H9 (cell line): ENCODE measurements at regions not wholly inside any gene's neighbourhood (a gene's known extent, or its start where the extent isn't known, plus 50 kb on each side); places are given as distances from the start of the nearest gene placed in this dataset.

Experiments
- DNase-seq: peaks from one replicate; pipeline ENCODE4 v3.0.0-alpha.2; 2017
- H2AFZ ChIP-seq: one replicate; pipeline ENCODE4 v1.6.1; 2013; ENCODE audit warnings: mild to moderate bottlenecking, low read length, control low read depth, moderate library complexity
- H2AK5ac ChIP-seq: 2 replicates; pipeline ENCODE4 v1.6.1; 2013; ENCODE audit warnings: low read length, control low read depth, mixed read lengths; ENCODE audit not compliant: insufficient read length
- H2BK120ac ChIP-seq: one replicate; pipeline ENCODE4 v1.6.1; 2013; ENCODE audit warnings: low read depth, mild to moderate bottlenecking, low read length, control low read depth, inconsistent platforms; ENCODE audit not compliant: poor library complexity, severe bottlenecking
- H2BK12ac ChIP-seq: 2 replicates; pipeline ENCODE4 v1.6.1; 2013; ENCODE audit warnings: low read length, control low read depth, mixed read lengths, low read depth; ENCODE audit not compliant: insufficient read length
- H2BK15ac ChIP-seq: 2 replicates; pipeline ENCODE4 v1.6.1; 2013; ENCODE audit warnings: low read depth, low read length, control low read depth
- H2BK20ac ChIP-seq: one replicate; pipeline ENCODE4 v1.6.1; 2013; ENCODE audit warnings: low read depth, mild to moderate bottlenecking, low read length, control low read depth, inconsistent platforms; ENCODE audit not compliant: poor library complexity, severe bottlenecking
- H2BK5ac ChIP-seq: 2 replicates; pipeline ENCODE4 v1.6.1; 2013; ENCODE audit warnings: low read length, control low read depth, mixed read lengths; ENCODE audit not compliant: insufficient read length
- H3K14ac ChIP-seq: 2 replicates; pipeline ENCODE4 v1.6.1; 2013; ENCODE audit warnings: low read length, control low read depth; ENCODE audit not compliant: insufficient read depth
- H3K18ac ChIP-seq: 2 replicates; pipeline ENCODE4 v1.6.1; 2013; ENCODE audit warnings: low read depth, mild to moderate bottlenecking, mixed read lengths, low read length, control low read depth; ENCODE audit not compliant: insufficient read length
- H3K23ac ChIP-seq: 2 replicates; pipeline ENCODE4 v1.6.1; 2013; ENCODE audit warnings: low read length, control low read depth, mixed read lengths, low read depth; ENCODE audit not compliant: insufficient read length
- H3K23me2 ChIP-seq: 2 replicates; pipeline ENCODE4 v1.6.1; 2013; ENCODE audit warnings: low read depth, mild to moderate bottlenecking, mixed read lengths, low read length, control low read depth; ENCODE audit not compliant: insufficient read length, poor library complexity, severe bottlenecking
- H3K27ac ChIP-seq: 2 replicates; pipeline ENCODE4 v1.5.1; 2013; ENCODE audit warnings: low read length, control low read depth, mixed read lengths, low read depth; ENCODE audit not compliant: insufficient read length
- H3K27me3 ChIP-seq: 2 replicates; pipeline ENCODE4 v1.6.1; 2013; ENCODE audit warnings: low read length, control low read depth, inconsistent platforms; ENCODE audit not compliant: insufficient read depth
- H3K4ac ChIP-seq: 2 replicates; pipeline ENCODE4 v1.6.1; 2013; ENCODE audit warnings: low read depth, mild to moderate bottlenecking, control low read depth, inconsistent platforms, low read length, moderate library complexity
- H3K4me1 ChIP-seq: 2 replicates; pipeline ENCODE4 v1.6.1; 2013; ENCODE audit warnings: low read length, control low read depth, inconsistent platforms; ENCODE audit not compliant: insufficient read depth
- H3K4me2 ChIP-seq: 2 replicates; pipeline ENCODE4 v1.6.1; 2013; ENCODE audit warnings: low read length, control low read depth, mixed read lengths; ENCODE audit not compliant: insufficient read length, insufficient read depth
- H3K56ac ChIP-seq: 2 replicates; pipeline ENCODE4 v1.6.1; 2013; ENCODE audit warnings: low read depth, mild to moderate bottlenecking, mixed read lengths, low read length, control low read depth; ENCODE audit not compliant: insufficient read length
- H3K79me1 ChIP-seq: 2 replicates; pipeline ENCODE4 v1.6.1; 2013; ENCODE audit warnings: low read depth, mild to moderate bottlenecking, moderate library complexity, low read length, control low read depth, inconsistent platforms; ENCODE audit not compliant: insufficient read depth, poor library complexity, severe bottlenecking
- H3K79me2 ChIP-seq: 2 replicates; pipeline ENCODE4 v1.6.1; 2013; ENCODE audit warnings: low read length, control low read depth, inconsistent platforms; ENCODE audit not compliant: insufficient read depth
- H3K9ac ChIP-seq: 2 replicates; pipeline ENCODE4 v1.6.1; 2013; ENCODE audit warnings: low read length, control low read depth, mixed read lengths; ENCODE audit not compliant: insufficient read length; ENCODE audit errors: extremely low read depth
- H3K9me3 ChIP-seq: one replicate; pipeline ENCODE4 v1.6.1; 2013; ENCODE audit warnings: low read depth, low read length, inconsistent platforms; ENCODE audit not compliant: control insufficient read depth
- H3T11ph ChIP-seq: one replicate; pipeline ENCODE4 v1.6.1; 2013; ENCODE audit warnings: mild to moderate bottlenecking, low read length, control low read depth, inconsistent platforms
- H4K20me1 ChIP-seq: one replicate; pipeline ENCODE4 v1.6.1; 2013; ENCODE audit not compliant: control insufficient read depth, insufficient read length, insufficient read depth
- H4K5ac ChIP-seq: 2 replicates; pipeline ENCODE4 v1.6.1; 2013; ENCODE audit warnings: low read depth, mild to moderate bottlenecking, mixed read lengths, low read length, control low read depth; ENCODE audit not compliant: insufficient read length
- H4K8ac ChIP-seq: replicated peaks from 2 replicates; pipeline ENCODE4 v1.6.1; 2013; ENCODE audit warnings: low read length, control low read depth, mixed read lengths, low read depth; ENCODE audit not compliant: insufficient read length
- H4K91ac ChIP-seq: 2 replicates; pipeline ENCODE4 v1.6.1; 2013; ENCODE audit warnings: low read depth, mild to moderate bottlenecking, moderate library complexity, mixed read lengths, low read length, control low read depth; ENCODE audit not compliant: insufficient read length
- H3K27ac Mint-ChIP-seq, 3 experiments: 2 replicates in 2 of 3; 3 replicates in 1 of 3; pipeline ENCODE4 v1.8.0; 2020 to 2021; ENCODE audit warnings: mixed read lengths in 3 of 3, mild to moderate bottlenecking in 1 of 3, moderate library complexity in 1 of 3
- H3K27me3 Mint-ChIP-seq: 2 replicates; pipeline ENCODE4 v1.8.0; 2021; ENCODE audit warnings: low read depth, mild to moderate bottlenecking, moderate library complexity, mixed read lengths
- H3K36me3 Mint-ChIP-seq, 3 experiments: 2 replicates in 2 of 3; 3 replicates in 1 of 3; pipeline ENCODE4 v1.8.0; 2020 to 2021; ENCODE audit warnings: low read depth in 3 of 3, mixed read lengths in 3 of 3; ENCODE audit not compliant: insufficient read depth in 1 of 3
- H3K4me1 Mint-ChIP-seq, 2 experiments: 2 replicates each; pipeline ENCODE4 v1.8.0; 2020; ENCODE audit warnings: mixed read lengths in 2 of 2
- H3K4me3 Mint-ChIP-seq, 2 experiments: 2 replicates in 1 of 2; 3 replicates in 1 of 2; pipeline ENCODE4 v1.8.0; 2020 to 2021; ENCODE audit warnings: mild to moderate bottlenecking in 2 of 2, mixed read lengths in 2 of 2, moderate library complexity in 1 of 2
- H3K9me3 Mint-ChIP-seq, 2 experiments: 2 replicates in 1 of 2; 3 replicates in 1 of 2; pipeline ENCODE4 v1.8.0; 2020; ENCODE audit warnings: mild to moderate bottlenecking in 2 of 2, mixed read lengths in 2 of 2, moderate library complexity in 1 of 2
- WGBS: extraction: QIAGEN DNeasy Blood & Tissue Kit; methylation state at CpG from one replicate; pipeline ENCODE4 v1.1.7; 2013; ENCODE audit warnings: missing lambda C conversion rate, low lambda C conversion rate, mixed read lengths; ENCODE audit not compliant: insufficient read length; ENCODE audit errors: extremely low coverage; 5-methylcytosine and 5-hydroxymethylcytosine counted together
- TF ChIP-seq, protein P1 (sequence below): fragments of 200-600 bp; sonication (generic); conservative IDR thresholded peaks from 3 replicates; pipeline ENCODE4 v1.8.0; 2021; ENCODE audit warnings: antibody characterized with exemption, mild to moderate bottlenecking

DNA sequence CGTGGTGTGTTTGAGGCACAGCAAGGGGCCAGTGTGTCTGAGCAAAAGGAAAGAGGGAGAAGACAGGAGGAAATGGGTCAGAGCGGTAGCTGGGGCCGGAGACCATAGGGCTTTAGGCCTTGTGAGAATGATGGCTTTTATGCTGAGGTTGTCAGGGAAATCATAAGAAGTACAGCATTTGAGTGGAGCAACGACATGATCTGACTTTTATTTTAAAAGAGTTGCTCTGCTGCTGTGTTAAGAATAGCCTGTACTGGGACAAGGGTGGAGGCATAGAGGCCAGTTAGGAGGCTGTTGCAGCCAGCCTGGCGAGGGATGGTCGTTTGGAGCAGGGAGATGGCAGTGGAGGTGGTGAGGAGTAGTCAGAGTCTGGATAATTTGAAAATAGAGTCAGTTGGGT, 174.3 kb downstream of the SNX10 start:
- Mint-ChIP-seq H3K9me3 (no peaks in the 10 kb centered on the region; a peak in 1 of 5 replicates), H3K27me3 (peaks cover 6% of the 10 kb centered on the region), H3K36me3 (no peaks in the 10 kb centered on the region), H3K4me1 (no peaks in the 10 kb centered on the region), H3K27ac (no peak overlapping the region), H3K4me3 (no peak overlapping the region)
- Histone ChIP-seq H2BK12ac (no peak overlapping the region), H2BK15ac (no peak overlapping the region), H3K79me2 (no peaks in the 10 kb centered on the region), H3K56ac (no peak overlapping the region), H3K18ac (no peak overlapping the region), H4K20me1 (no peaks in the 10 kb centered on the region), H3K4ac (no peak overlapping the region), H4K5ac (no peak overlapping the region), H3K23ac (no peak overlapping the region), H3K4me1 (no peaks in the 10 kb centered on the region), H3K27me3 (no peaks in the 10 kb centered on the region), H2AFZ (no peak overlapping the region), H3K4me2 (no peak overlapping the region), H3T11ph (no peak overlapping the region), H3K9me3 (no peaks in the 10 kb centered on the region), H4K91ac (no peak overlapping the region), H4K8ac (no peak overlapping the region), H2BK120ac (no peak overlapping the region), H2BK5ac (no peak overlapping the region), H3K79me1 (no peaks in the 10 kb centered on the region), H2BK20ac (no peak overlapping the region), H3K23me2 (no peaks in the 10 kb centered on the region), H2AK5ac (no peak overlapping the region), H3K14ac (no peak overlapping the region; the same call in 1 of the 2 replicates), H3K9ac (no peak overlapping the region), H3K27ac (no peak overlapping the region)
- WGBS: no CpG with 5 or more reads among the region's 6 CpGs
- TF ChIP-seq, protein P1, sequence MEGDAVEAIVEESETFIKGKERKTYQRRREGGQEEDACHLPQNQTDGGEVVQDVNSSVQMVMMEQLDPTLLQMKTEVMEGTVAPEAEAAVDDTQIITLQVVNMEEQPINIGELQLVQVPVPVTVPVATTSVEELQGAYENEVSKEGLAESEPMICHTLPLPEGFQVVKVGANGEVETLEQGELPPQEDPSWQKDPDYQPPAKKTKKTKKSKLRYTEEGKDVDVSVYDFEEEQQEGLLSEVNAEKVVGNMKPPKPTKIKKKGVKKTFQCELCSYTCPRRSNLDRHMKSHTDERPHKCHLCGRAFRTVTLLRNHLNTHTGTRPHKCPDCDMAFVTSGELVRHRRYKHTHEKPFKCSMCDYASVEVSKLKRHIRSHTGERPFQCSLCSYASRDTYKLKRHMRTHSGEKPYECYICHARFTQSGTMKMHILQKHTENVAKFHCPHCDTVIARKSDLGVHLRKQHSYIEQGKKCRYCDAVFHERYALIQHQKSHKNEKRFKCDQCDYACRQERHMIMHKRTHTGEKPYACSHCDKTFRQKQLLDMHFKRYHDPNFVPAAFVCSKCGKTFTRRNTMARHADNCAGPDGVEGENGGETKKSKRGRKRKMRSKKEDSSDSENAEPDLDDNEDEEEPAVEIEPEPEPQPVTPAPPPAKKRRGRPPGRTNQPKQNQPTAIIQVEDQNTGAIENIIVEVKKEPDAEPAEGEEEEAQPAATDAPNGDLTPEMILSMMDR: no peak
- no peak for DNase-seq
